NCI-H510A treated with DMSO at 0.1 percent for 48 hours (cell line): ENCODE measurements at regions not wholly inside any gene's neighbourhood (a gene's known extent, or its start where the extent isn't known, plus 50 kb on each side); places are given as distances from the start of the nearest gene placed in this dataset.
"Not testable (repeated sequence)": the region's sequence is repeated elsewhere in the genome, so short reads cannot be mapped to it uniquely, and the experiment has no call there.

Source experiments
- DNase-seq: peaks from one replicate; lab custom pipeline; 2025; lab: John Stamatoyannopoulos, UW

- DNase-seq = no peak
Measured at GRCh38 chr11:59008947-59009346, 69.7 kb downstream of the GLYATL1 start.

- no peak for DNase-seq
Measured at GRCh38 chr11:59009661-59010060, 70.4 kb downstream of the GLYATL1 start.

GRCh38 chr11:59010708-59011107, 71.4 kb downstream of the GLYATL1 start:
- no peak for DNase-seq

GRCh38 chr11:59011655-59012397, 72.5 kb downstream of the GLYATL1 start:
- no peak for DNase-seq

- DNase-seq = no peak
Measured at GRCh38 chr11:59012398-59013265, 73.3 kb downstream of the GLYATL1 start.

GRCh38 chr11:59025097-59025496, 61.0 kb upstream of the GLYATL1B start:
- peak; percentile 5 for DNase-seq

- DNase-seq = no peak
Measured at GRCh38 chr11:59028105-59028504, 58.0 kb upstream of the GLYATL1B start.

GRCh38 chr11:59029366-59029889, 56.7 kb upstream of the GLYATL1B start:
- no peak for DNase-seq

GRCh38 chr11:59030037-59030436, 56.1 kb upstream of the GLYATL1B start:
- no peak for DNase-seq

- DNase-seq = not testable (repeated sequence)
Measured at GRCh38 chr11:59031746-59032145, 54.4 kb upstream of the GLYATL1B start.
